ENCODE measurements at regions not wholly inside any gene's neighbourhood (a gene's known extent, or its start where the extent isn't known, plus 50 kb on each side); places are given as distances from the start of the nearest gene placed in this dataset.

- no peaks in the 10 kb centered on the region for H3K4me1 ChIP-seq
- no peak for TF ChIP-seq POLR2A (IDR thresholded peaks at IDR 0.05)
- TF ChIP-seq POLR2AphosphoS5 (IDR thresholded peaks at IDR 0.05): no peak
- no peak for TF ChIP-seq EP300 (IDR thresholded peaks at IDR 0.05)
- TF ChIP-seq CTCF (IDR thresholded peaks at IDR 0.05): no peak
- no peak for ATAC-seq
- peaks cover 35% of the 10 kb centered on the region for H3K27me3 ChIP-seq
- H3K4me3 ChIP-seq: no peak overlapping the region
- WGBS, 2 donors (ENCODE audit: low coverage in 1 of 2): 60% methylated on average over 5 of the region's 5 CpGs; no CpG with 5 or more reads in 1 of the 2 donors
- H3K9me3 ChIP-seq: no peaks in the 10 kb centered on the region
- H3K36me3 ChIP-seq: no peaks in the 10 kb centered on the region
- H3K27ac ChIP-seq: no peak overlapping the region
Observed at GRCh38 chr1:29634324-29634723, 398.0 kb downstream of the PTPRU start.

DNA sequence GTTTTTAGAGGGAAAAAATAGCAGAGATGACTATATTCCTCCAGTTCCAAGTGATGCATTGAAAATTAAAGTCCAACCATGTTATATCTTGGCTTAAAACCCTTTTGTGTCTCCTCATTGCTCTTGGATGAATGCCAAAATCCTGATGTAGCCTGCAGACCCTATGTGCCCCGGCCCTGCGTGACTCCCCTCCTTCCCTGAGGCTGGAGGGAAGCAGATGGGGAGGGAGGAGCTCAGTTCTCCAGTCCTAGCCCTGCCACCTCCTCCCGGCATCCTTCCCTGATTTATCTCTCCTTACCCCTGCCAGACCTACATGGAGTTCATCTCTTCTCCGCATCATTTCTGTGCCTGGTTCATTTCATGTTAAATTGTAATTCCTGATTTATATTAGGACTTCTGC is 397.4 kb downstream of the PTPRU start:
- Histone ChIP-seq H3K27me3 (peaks cover 35% of the 10 kb centered on the region), H3K9me3 (no peaks in the 10 kb centered on the region), H3K4me3 (no peak overlapping the region), H3K27ac (no peak overlapping the region), H3K36me3 (no peaks in the 10 kb centered on the region), H3K4me1 (no peaks in the 10 kb centered on the region)
- WGBS, 2 donors (ENCODE audit: low coverage in 1 of 2): 56 to 60% methylated on average over 1 to 3 of the region's 4 CpGs
- TF ChIP-seq POLR2A (IDR thresholded peaks at IDR 0.05): no peak
- ATAC-seq: no peak

DNA sequence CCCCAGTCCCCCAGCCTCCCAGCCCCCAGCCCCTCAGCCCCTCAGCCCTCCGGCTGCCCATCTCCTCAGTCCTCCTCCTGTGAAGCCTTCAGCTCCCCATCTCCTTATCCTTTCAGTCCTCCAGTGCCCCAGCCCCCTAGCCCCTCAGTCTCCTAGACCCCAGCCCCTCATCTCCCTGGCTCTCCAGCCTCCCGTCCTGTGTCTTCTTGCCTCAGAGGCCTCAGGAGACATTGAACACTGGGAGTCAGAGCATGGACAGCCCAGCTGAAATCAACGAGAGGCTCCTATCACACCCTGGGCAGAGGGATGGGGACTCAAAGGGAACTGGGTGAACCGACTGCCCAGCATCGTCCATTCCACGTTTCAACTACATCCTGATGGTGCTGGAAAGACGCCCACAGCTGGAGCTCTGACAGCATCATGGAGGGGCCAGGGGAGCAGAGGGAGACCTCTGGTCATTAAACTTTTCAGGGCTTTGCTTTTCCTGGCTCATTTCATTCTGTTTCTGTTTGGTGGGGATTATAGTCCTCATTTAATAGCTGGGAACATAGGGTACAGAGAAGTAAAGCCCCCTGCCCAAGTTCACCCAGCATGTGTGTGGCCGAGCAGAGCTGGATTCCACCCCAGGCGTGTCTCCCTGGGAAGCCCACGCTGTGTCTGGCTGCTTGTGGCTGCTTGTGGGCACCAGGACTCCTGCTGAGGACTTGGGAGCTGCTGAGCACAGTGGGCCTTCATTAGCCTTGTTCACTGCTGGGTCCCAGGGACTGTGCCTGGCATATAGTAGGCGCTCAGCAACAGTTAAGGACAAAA is 396.7 kb downstream of the PTPRU start:
- Histone ChIP-seq H3K27ac (no peak overlapping the region), H3K4me1 (no peaks in the 10 kb centered on the region), H3K9me3 (peaks cover 0 to 5% (median 0%) of the 10 kb centered on the region in 3 donors), H3K27me3 (peaks cover 35% of the 10 kb centered on the region), H3K36me3 (no peaks in the 10 kb centered on the region), H3K4me3 (no peak overlapping the region)
- no CpG with 5 or more reads among the region's 11 CpGs for WGBS, 2 donors (ENCODE audit: low coverage in 1 of 2)
- TF ChIP-seq CTCF (IDR thresholded peaks at IDR 0.05) (no peak), EP300 (IDR thresholded peaks at IDR 0.05) (no peak), POLR2A (IDR thresholded peaks at IDR 0.05) (no peak), POLR2AphosphoS5 (IDR thresholded peaks at IDR 0.05) (no peak)
- ATAC-seq: no peak

GRCh38 chr1:29631836-29632805 is 395.8 kb downstream of the PTPRU start:
- 60 to 61% methylated on average over 2 of the region's 9 CpGs for WGBS, 2 donors (ENCODE audit: low coverage in 1 of 2)
- no peak for ATAC-seq
- no peak for TF ChIP-seq CTCF (IDR thresholded peaks at IDR 0.05)
- TF ChIP-seq EP300 (IDR thresholded peaks at IDR 0.05): no peak
- TF ChIP-seq POLR2AphosphoS5 (IDR thresholded peaks at IDR 0.05): no peak
- no peak for TF ChIP-seq POLR2A (IDR thresholded peaks at IDR 0.05)
- H3K4me1 ChIP-seq: no peaks in the 10 kb centered on the region
- H3K9me3 ChIP-seq: peaks cover 0 to 9% (median 0%) of the 10 kb centered on the region in 3 donors
- H3K4me3 ChIP-seq: no peak overlapping the region
- H3K27me3 ChIP-seq: peaks cover 37% of the 10 kb centered on the region
- no peaks in the 10 kb centered on the region for H3K36me3 ChIP-seq
- no peak overlapping the region for H3K27ac ChIP-seq

- TF ChIP-seq POLR2A (IDR thresholded peaks at IDR 0.05) (no peak), CTCF (IDR thresholded peaks at IDR 0.05) (no peak), EP300 (IDR thresholded peaks at IDR 0.05) (no peak), POLR2AphosphoS5 (IDR thresholded peaks at IDR 0.05) (no peak)
- Histone ChIP-seq H3K9me3 (peaks cover 0 to 9% (median 0%) of the 10 kb centered on the region in 3 donors), H3K27me3 (peaks cover 44% of the 10 kb centered on the region), H3K27ac (no peak overlapping the region), H3K4me1 (no peaks in the 10 kb centered on the region), H3K36me3 (no peaks in the 10 kb centered on the region), H3K4me3 (no peak overlapping the region)
- no peak for ATAC-seq
- 18 to 33% methylated on average over 5 of the region's 5 CpGs for WGBS, 2 donors (ENCODE audit: low coverage in 1 of 2)
Observed at GRCh38 chr1:29631361-29631760, 395.0 kb downstream of the PTPRU start.
